Upper lobe of left lung (tissue), 6 donors: ENCODE measurements at regions not wholly inside any gene's neighbourhood (a gene's known extent, or its start where the extent isn't known, plus 50 kb on each side); places are given as distances from the start of the nearest gene placed in this dataset.
A peak's percentile ranks its signal among the peaks of the same experiment; 100 is the strongest.

Experiments
- ATAC-seq, 2 donors: fragments of 200-7000 bp; cut with Tn5 transposase; one replicate each; pipeline ENCODE4 v1.9.1; 2022; ENCODE audit warnings: mild to moderate bottlenecking in 2 of 2, moderate library complexity in 2 of 2; ENCODE audit not compliant: low FRiP score in 2 of 2
- DNase-seq, 2 donors: peaks; one replicate each; pipeline ENCODE4 v3.0.0-alpha.2; 2019 to 2020
- H3K27ac ChIP-seq, 4 donors: fragments of 200-600 bp; sonication (generic); one replicate each; pipeline ENCODE4 v1.5.1; 2016 to 2019
- H3K27me3 ChIP-seq, 4 donors: fragments of 200-600 bp; sonication (generic); one replicate each; pipeline ENCODE4 v1.5.1; 2017 to 2019
- H3K36me3 ChIP-seq, 4 donors: fragments of 200-600 bp; sonication (generic); one replicate each; pipeline ENCODE4 v1.5.1; 2016 to 2019
- H3K4me1 ChIP-seq, 4 donors: fragments of 200-600 bp; sonication (generic); one replicate each; pipeline ENCODE4 v1.5.1; 2018 to 2019
- H3K4me3 ChIP-seq, 4 donors: fragments of 200-600 bp; sonication (generic); one replicate each; pipeline ENCODE4 v1.5.1; 2017 to 2019; ENCODE audit warnings: mild to moderate bottlenecking in 2 of 4, moderate library complexity in 1 of 4
- H3K9me3 ChIP-seq, 4 donors: fragments of 200-600 bp; sonication (generic); one replicate each; pipeline ENCODE4 v1.5.1; 2018 to 2019
- CTCF ChIP-seq, 6 experiments: fragments of 450-650 bp in 4 of 6; fragments of 200-600 bp in 2 of 6; sonication (generic) in 2 of 6; IDR thresholded peaks; one replicate each; pipeline ENCODE4 v1.5.1; 2016 to 2019; ENCODE audit warnings: antibody characterized with exemption in 6 of 6
- EP300 ChIP-seq, 4 donors: sonication (generic); formaldehyde crosslinking; IDR thresholded peaks; one replicate each; pipeline ENCODE4 v1.5.1; 2017; ENCODE audit warnings: antibody characterized with exemption in 4 of 4, control low read depth in 2 of 4
- POLR2A ChIP-seq, 4 donors: fragments of 450-650 bp; IDR thresholded peaks; one replicate each; pipeline ENCODE4 v1.5.1; 2016 to 2017; ENCODE audit warnings: antibody characterized with exemption in 4 of 4, mild to moderate bottlenecking in 2 of 4
- POLR2AphosphoS5 ChIP-seq, 2 donors: sonication (generic); formaldehyde crosslinking; IDR thresholded peaks; one replicate each; pipeline ENCODE4 v1.5.1; 2017; ENCODE audit warnings: antibody characterized with exemption in 2 of 2
- WGBS, 2 donors: methylation state at CpG; one replicate each; pipeline ENCODE4 v1.1.5; 2017 to 2018; 5-methylcytosine and 5-hydroxymethylcytosine counted together
- donor health status: DM: no; HTN: no; CAD: no; lungs with moderate emphysema.
- donor health status: DM: no; HTN: yes; CAD: no; lungs with severe emphysema.

GRCh38 chr10:62661143-62661542 is 143.4 kb upstream of the ADO start:
- DNase-seq (no peak), ATAC-seq (no peak)
- 74 to 77% methylated on average over 3 of the region's 3 CpGs for WGBS, 2 donors
- no peak overlapping the region for H3K4me3 ChIP-seq
- H3K36me3 ChIP-seq, result no peaks in the 10 kb centered on the region
- H3K4me1 ChIP-seq, result no peaks in the 10 kb centered on the region
- no peaks in the 10 kb centered on the region for H3K27me3 ChIP-seq
- no peak overlapping the region for H3K27ac ChIP-seq
- no peaks in the 10 kb centered on the region for H3K9me3 ChIP-seq
- no peak for TF ChIP-seq CTCF (IDR thresholded peaks at IDR 0.05)
- TF ChIP-seq POLR2AphosphoS5 (IDR thresholded peaks at IDR 0.05), result no peak
- TF ChIP-seq EP300 (IDR thresholded peaks at IDR 0.05), result no peak
- no peak for TF ChIP-seq POLR2A (IDR thresholded peaks at IDR 0.05)

- ATAC-seq, result no peak
- WGBS, 2 donors, result 87 to 92% methylated on average over 3 of the region's 3 CpGs
- no peak overlapping the region for H3K4me3 ChIP-seq
- no peaks in the 10 kb centered on the region for H3K36me3 ChIP-seq
- no peak for TF ChIP-seq EP300 (IDR thresholded peaks at IDR 0.05)
- no peak for TF ChIP-seq POLR2AphosphoS5 (IDR thresholded peaks at IDR 0.05)
- no peak for TF ChIP-seq CTCF (IDR thresholded peaks at IDR 0.05)
- no peak overlapping the region for H3K27ac ChIP-seq
- H3K27me3 ChIP-seq, result no peaks in the 10 kb centered on the region
- H3K9me3 ChIP-seq, result no peaks in the 10 kb centered on the region
- no peak for DNase-seq
- H3K4me1 ChIP-seq, result no peaks in the 10 kb centered on the region
Observed at GRCh38 chr10:62662486-62662885, 142.0 kb upstream of the ADO start.

DNA sequence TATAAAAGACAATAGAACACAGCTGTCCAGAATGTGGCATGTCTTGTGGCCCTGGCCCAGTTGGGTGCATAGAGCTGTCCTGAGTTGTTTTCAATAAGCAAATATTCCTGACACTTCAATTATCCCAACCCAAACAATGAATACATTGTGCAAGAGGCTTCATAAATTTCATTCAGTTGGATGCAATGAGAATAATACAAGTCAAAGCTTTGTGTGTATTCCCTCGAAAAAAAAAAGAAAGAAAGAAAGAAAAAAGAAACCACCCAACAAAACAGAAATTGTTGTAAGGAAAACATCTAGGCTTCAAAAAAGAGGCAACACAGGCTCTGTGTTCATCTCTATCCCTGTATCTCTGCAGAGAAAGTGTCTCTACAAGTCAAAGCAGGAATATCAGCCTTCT is 138.7 kb upstream of the ADO start:
- no peak for ATAC-seq

GRCh38 chr10:62666275-62666674 is 138.2 kb upstream of the ADO start:
- Histone ChIP-seq H3K4me3 (no peak overlapping the region), H3K4me1 (no peaks in the 10 kb centered on the region), H3K36me3 (no peaks in the 10 kb centered on the region), H3K27me3 (no peaks in the 10 kb centered on the region), H3K9me3 (no peaks in the 10 kb centered on the region), H3K27ac (no peak overlapping the region)
- DNase-seq (no peak), ATAC-seq (peak in 1 of 2 donors; percentile 67)
- WGBS, 2 donors, result 71 to 76% methylated on average over 2 of the region's 2 CpGs
- TF ChIP-seq POLR2AphosphoS5 (IDR thresholded peaks at IDR 0.05) (no peak), POLR2A (IDR thresholded peaks at IDR 0.05) (no peak)

More for the DNA sequence above, 138.7 kb upstream of the ADO start:
- TF ChIP-seq POLR2A (IDR thresholded peaks at IDR 0.05) (no peak), EP300 (IDR thresholded peaks at IDR 0.05) (no peak), CTCF (IDR thresholded peaks at IDR 0.05) (no peak), POLR2AphosphoS5 (IDR thresholded peaks at IDR 0.05) (no peak)
- no peak for DNase-seq
- no peak overlapping the region for H3K27ac ChIP-seq
- H3K4me1 ChIP-seq, result no peaks in the 10 kb centered on the region
- no peak overlapping the region for H3K4me3 ChIP-seq
- H3K36me3 ChIP-seq, result no peaks in the 10 kb centered on the region
- H3K27me3 ChIP-seq, result no peaks in the 10 kb centered on the region
- 68 to 82% methylated on average over 1 of the region's 1 CpG for WGBS, 2 donors
- no peaks in the 10 kb centered on the region for H3K9me3 ChIP-seq

DNA sequence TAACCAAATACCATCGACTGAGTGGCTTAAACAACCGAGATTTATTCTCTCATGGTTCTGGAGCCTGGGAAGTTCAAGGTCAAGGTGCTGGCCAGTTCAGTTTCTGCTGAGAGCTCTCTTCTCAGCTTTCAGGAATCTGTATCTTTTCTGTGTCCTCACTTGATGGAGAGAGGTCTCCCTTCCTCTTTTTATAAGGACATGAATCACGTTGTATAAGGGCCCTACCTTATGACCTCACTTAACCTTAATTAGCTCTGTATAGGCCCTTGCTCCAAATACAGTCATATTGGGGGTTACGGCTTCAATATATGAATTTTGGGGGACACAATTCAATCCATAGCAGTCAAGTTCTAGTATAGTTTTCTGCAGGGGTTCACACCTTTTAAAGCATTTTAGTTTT is 135.2 kb upstream of the ADO start:
- Histone ChIP-seq H3K4me1 (no peaks in the 10 kb centered on the region), H3K27ac (no peak overlapping the region), H3K4me3 (no peak overlapping the region), H3K27me3 (no peaks in the 10 kb centered on the region), H3K9me3 (no peaks in the 10 kb centered on the region), H3K36me3 (no peaks in the 10 kb centered on the region)
- TF ChIP-seq EP300 (IDR thresholded peaks at IDR 0.05) (no peak), POLR2A (IDR thresholded peaks at IDR 0.05) (no peak), POLR2AphosphoS5 (IDR thresholded peaks at IDR 0.05) (no peak), CTCF (IDR thresholded peaks at IDR 0.05) (no peak)
- 67 to 79% methylated on average over 4 of the region's 4 CpGs for WGBS, 2 donors
- ATAC-seq (no peak), DNase-seq (no peak)
